Ovary (tissue), 3 donors: ENCODE measurements at regions not wholly inside any gene's neighbourhood (a gene's known extent, or its start where the extent isn't known, plus 50 kb on each side); places are given as distances from the start of the nearest gene placed in this dataset.

Source experiments
- CTCF ChIP-seq, 3 donors: fragments of 450-650 bp in 2 of 3; fragments of 200-600 bp in 1 of 3; IDR thresholded peaks; one replicate each; pipeline versions ENCODE4 v1.5.1 to v1.8.0; 2016 to 2022; ENCODE audit warnings: antibody characterized with exemption in 3 of 3, mild to moderate bottlenecking in 1 of 3
- POLR2A ChIP-seq: fragments of 450-650 bp; IDR thresholded peaks from one replicate; pipeline ENCODE4 v1.6.1; 2017; ENCODE audit warnings: antibody characterized with exemption, mild to moderate bottlenecking, moderate library complexity
- donor health status: DM: no; HTN: no; CAD: no.

GRCh38 chr12:102708108-102708507 lies 208.9 kb downstream of the PAH start:
- no peak for TF ChIP-seq CTCF (IDR thresholded peaks at IDR 0.05)
- TF ChIP-seq POLR2A, result no peak
